OCI-LY1 (cell line): ENCODE measurements at regions not wholly inside any gene's neighbourhood (a gene's known extent, or its start where the extent isn't known, plus 50 kb on each side); places are given as distances from the start of the nearest gene placed in this dataset.
"Not testable (repeated sequence)": the region's sequence is repeated elsewhere in the genome, so short reads cannot be mapped to it uniquely, and the experiment has no call there.

Source experiments
- H2AFZ ChIP-seq: fragments of 200-600 bp; sonication (generic), shearing (Covaris generic); 2 replicates; pipeline ENCODE4 v1.6.0; 2014; ENCODE audit warnings: antibody characterized with exemption, mild to moderate bottlenecking, low read length
- H3F3A ChIP-seq: fragments of 200-600 bp; sonication (generic), shearing (Covaris generic); 2 replicates; pipeline ENCODE4 v1.6.0; 2014; ENCODE audit warnings: mild to moderate bottlenecking, antibody characterized with exemption, low read length, moderate library complexity; ENCODE audit not compliant: insufficient read depth
- H3K27ac ChIP-seq: fragments of 200-600 bp; sonication (generic); 2 replicates; pipeline ENCODE4 v1.5.1; 2014; ENCODE audit warnings: low read length, mixed run types, mild to moderate bottlenecking, low read depth; ENCODE audit not compliant: poor library complexity, severe bottlenecking
- H3K27me3 ChIP-seq: fragments of 200-600 bp; sonication (generic); 2 replicates; pipeline ENCODE4 v1.6.0; 2014; ENCODE audit warnings: antibody characterized with exemption, mild to moderate bottlenecking, low read length, moderate library complexity; ENCODE audit not compliant: insufficient read depth
- H3K36me3 ChIP-seq: fragments of 200-600 bp; sonication (generic); 2 replicates; pipeline ENCODE4 v1.6.1; 2014; ENCODE audit warnings: mild to moderate bottlenecking, antibody characterized with exemption, low read length, moderate library complexity, mixed read lengths; ENCODE audit not compliant: insufficient read depth
- H3K4me1 ChIP-seq: fragments of 200-600 bp; sonication (generic); 2 replicates; pipeline ENCODE4 v1.5.1; 2014; ENCODE audit warnings: mild to moderate bottlenecking, low read length, moderate library complexity; ENCODE audit not compliant: insufficient read depth, severe bottlenecking
- H3K4me2 ChIP-seq: fragments of 200-600 bp; sonication (generic), shearing (Covaris generic); 2 replicates; pipeline ENCODE4 v1.6.1; 2014; ENCODE audit warnings: low read length
- H3K4me3 ChIP-seq: fragments of 200-600 bp; sonication (generic); 2 replicates; pipeline ENCODE4 v1.5.1; 2014; ENCODE audit warnings: low read length, low read depth, mild to moderate bottlenecking, mixed read lengths; ENCODE audit not compliant: poor library complexity, severe bottlenecking
- H3K79me2 ChIP-seq: fragments of 200-600 bp; shearing (Covaris generic); 2 replicates; pipeline ENCODE4 v1.6.1; 2016; ENCODE audit warnings: mixed run types, low read length, mixed read lengths; ENCODE audit not compliant: insufficient read depth
- H3K9ac ChIP-seq: fragments of 200-600 bp; sonication (generic), shearing (Covaris generic); 2 replicates; pipeline ENCODE4 v1.6.1; 2014; ENCODE audit warnings: mild to moderate bottlenecking, low read length, mixed read lengths
- H3K9me2 ChIP-seq: fragments of 200-600 bp; sonication (generic), shearing (Covaris generic); 2 replicates; pipeline ENCODE4 v1.6.1; 2014; ENCODE audit warnings: low read depth, mild to moderate bottlenecking, low read length, mixed read lengths
- H3K9me3 ChIP-seq: fragments of 200-600 bp; shearing (Covaris generic); 2 replicates; pipeline ENCODE4 v1.6.1; 2014; ENCODE audit warnings: low read length, mixed read lengths
- H4K20me1 ChIP-seq: fragments of 200-600 bp; sonication (generic), shearing (Covaris generic); 2 replicates; pipeline ENCODE4 v1.6.0; 2016; ENCODE audit warnings: mild to moderate bottlenecking, low read length; ENCODE audit not compliant: insufficient read depth
- EZH2 ChIP-seq: fragments of 200-600 bp; sonication (generic), shearing (Covaris generic); IDR thresholded peaks from 2 replicates; pipeline ENCODE4 v1.8.0; 2017; ENCODE audit warnings: borderline replicate concordance, mixed run types, mild to moderate bottlenecking, antibody characterized with exemption, low read length, moderate library complexity, mixed read lengths
- TF ChIP-seq, protein P1 (sequence below): fragments of 200-600 bp; sonication (generic), shearing (Covaris generic); IDR thresholded peaks from 2 replicates; pipeline ENCODE4 v1.5.1; 2017; ENCODE audit warnings: mild to moderate bottlenecking, antibody characterized with exemption, low read length, moderate library complexity, mixed read lengths

DNA sequence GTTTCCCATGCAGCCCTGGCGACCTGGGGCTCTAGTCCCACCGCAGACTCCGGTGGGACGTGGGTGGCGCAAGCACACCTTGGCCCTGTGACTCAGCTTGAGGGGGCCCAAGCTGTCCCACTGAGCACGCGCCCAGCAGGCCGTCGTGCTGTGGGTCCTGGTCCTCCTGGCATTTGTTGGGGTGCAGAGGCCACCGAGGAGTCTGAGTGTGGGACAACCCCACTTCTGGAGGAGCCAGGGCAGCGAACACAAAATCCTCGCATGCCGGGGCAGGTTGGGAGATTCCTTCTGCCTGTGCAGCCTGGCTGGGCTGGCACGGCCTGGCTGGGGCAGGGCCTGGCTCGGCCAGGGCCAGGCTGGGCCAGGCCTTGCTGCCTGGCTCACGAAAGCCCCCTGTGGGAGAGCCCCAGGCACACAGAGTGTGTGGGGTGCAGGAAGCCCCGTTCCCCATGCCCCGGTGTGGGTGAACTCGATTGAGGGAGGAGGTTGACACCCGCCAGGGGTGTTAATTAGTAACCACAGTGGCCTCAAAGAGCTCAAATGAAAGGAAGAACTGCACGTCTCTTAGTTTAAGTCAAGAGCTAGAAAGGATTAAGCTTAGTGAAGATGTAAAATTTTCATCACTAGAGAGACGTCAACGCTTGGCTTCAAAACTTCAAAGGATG, 1808.5 kb upstream of the DEFB115 start:
- no peaks in the 10 kb centered on the region for H3F3A ChIP-seq
- H3K4me2 ChIP-seq, result no peak overlapping the region
- no peaks in the 10 kb centered on the region for H3K4me1 ChIP-seq
- H3K36me3 ChIP-seq, result no peaks in the 10 kb centered on the region
- no peak overlapping the region for H3K27ac ChIP-seq
- H2AFZ ChIP-seq, result no peak overlapping the region
- H3K9me2 ChIP-seq, result no peaks in the 10 kb centered on the region
- no peaks in the 10 kb centered on the region for H4K20me1 ChIP-seq
- H3K9ac ChIP-seq, result no peak overlapping the region
- no peak overlapping the region for H3K4me3 ChIP-seq
- no peaks in the 10 kb centered on the region for H3K79me2 ChIP-seq
- H3K9me3 ChIP-seq, result no peaks in the 10 kb centered on the region
- no peak for TF ChIP-seq EZH2
- TF ChIP-seq, protein P1, sequence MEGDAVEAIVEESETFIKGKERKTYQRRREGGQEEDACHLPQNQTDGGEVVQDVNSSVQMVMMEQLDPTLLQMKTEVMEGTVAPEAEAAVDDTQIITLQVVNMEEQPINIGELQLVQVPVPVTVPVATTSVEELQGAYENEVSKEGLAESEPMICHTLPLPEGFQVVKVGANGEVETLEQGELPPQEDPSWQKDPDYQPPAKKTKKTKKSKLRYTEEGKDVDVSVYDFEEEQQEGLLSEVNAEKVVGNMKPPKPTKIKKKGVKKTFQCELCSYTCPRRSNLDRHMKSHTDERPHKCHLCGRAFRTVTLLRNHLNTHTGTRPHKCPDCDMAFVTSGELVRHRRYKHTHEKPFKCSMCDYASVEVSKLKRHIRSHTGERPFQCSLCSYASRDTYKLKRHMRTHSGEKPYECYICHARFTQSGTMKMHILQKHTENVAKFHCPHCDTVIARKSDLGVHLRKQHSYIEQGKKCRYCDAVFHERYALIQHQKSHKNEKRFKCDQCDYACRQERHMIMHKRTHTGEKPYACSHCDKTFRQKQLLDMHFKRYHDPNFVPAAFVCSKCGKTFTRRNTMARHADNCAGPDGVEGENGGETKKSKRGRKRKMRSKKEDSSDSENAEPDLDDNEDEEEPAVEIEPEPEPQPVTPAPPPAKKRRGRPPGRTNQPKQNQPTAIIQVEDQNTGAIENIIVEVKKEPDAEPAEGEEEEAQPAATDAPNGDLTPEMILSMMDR, result no peak
- no peaks in the 10 kb centered on the region for H3K27me3 ChIP-seq

DNA sequence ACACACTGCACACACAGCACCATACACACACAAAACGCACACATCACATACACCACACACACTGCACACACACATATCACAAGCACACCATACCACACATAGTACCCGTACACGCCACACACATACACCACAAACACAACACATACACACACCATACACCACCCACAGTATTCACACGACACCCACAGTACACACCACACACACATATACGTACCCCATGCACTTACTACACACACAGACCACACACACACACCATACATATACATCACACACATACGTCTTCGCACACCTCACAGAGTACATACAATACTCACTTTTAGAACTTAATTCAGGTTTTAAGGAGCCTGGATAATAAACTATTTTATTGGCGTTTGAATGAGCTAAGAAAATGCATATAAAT, 1805.3 kb upstream of the DEFB115 start:
- TF ChIP-seq, protein P1, result no peak
- no peak for TF ChIP-seq EZH2
- Histone ChIP-seq H3F3A (no peaks in the 10 kb centered on the region), H2AFZ (no peak overlapping the region), H4K20me1 (no peaks in the 10 kb centered on the region), H3K4me2 (no peak overlapping the region), H3K36me3 (no peaks in the 10 kb centered on the region), H3K27me3 (no peaks in the 10 kb centered on the region), H3K27ac (no peak overlapping the region), H3K9ac (no peak overlapping the region), H3K9me2 (no peaks in the 10 kb centered on the region), H3K79me2 (no peaks in the 10 kb centered on the region), H3K4me3 (no peak overlapping the region), H3K4me1 (no peaks in the 10 kb centered on the region), H3K9me3 (no peaks in the 10 kb centered on the region)

DNA sequence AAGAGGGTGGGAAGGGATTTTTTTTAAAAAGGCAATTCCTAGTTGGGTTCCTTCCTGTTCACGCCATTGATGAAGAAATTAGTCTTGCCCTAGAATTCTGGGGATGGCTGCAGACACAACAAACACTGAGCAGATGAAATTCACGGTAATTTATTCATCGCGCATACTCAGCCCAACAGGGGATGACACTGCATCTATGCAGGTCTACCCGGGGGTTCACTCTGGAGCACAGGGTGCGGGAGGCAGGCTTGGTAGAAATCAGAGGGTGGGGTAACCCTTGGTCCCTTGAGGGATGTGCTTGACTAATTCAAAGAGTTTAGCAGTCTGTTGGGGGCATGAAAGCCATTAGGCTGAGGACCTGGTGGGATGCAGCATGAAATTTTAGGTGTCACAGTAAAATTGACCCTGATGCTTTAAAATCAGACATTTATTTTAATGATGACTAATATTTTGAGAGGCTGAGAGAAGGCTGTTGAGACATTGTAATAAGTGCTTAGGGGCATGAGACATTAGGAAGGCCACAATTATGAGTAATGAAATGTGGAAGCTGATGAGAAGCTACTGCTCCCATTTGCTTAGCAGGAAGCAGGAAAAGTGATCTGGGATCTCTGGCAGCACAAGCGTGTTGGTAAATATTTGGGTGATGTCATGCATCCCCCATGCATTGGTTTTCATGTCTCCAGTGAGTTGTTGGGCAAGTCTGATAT, 1800.3 kb upstream of the DEFB115 start:
- H3K4me1 ChIP-seq, H3K79me2 ChIP-seq, H2AFZ ChIP-seq, H3K4me3 ChIP-seq, H3K27ac ChIP-seq, H3F3A ChIP-seq, H3K9ac ChIP-seq, H3K9me3 ChIP-seq, H4K20me1 ChIP-seq, H3K36me3 ChIP-seq, H3K9me2 ChIP-seq, H3K27me3 ChIP-seq, H3K4me2 ChIP-seq: not testable (repeated sequence)

DNA sequence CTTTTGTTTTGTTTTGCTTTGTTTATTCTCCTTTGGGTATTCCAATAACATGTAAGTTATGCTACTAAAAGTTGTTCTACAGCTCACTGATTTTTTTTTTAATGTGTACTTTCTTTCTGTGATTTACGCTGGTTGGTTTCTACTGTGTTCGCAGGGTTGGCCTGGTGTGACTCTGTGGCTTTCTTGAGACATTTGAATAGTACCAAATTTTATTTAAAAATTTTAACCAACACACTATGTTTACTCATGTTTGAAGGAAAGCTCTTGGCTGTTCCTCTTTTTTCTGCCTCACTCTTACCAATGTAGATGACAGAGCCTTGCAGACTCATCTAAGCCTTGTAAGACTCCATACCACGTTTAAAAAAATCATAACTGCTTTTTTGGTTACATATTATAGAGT, 1784.9 kb upstream of the DEFB115 start:
- H3K4me1 ChIP-seq, result no peaks in the 10 kb centered on the region
- H3K27ac ChIP-seq, result no peak overlapping the region
- H2AFZ ChIP-seq, result no peak overlapping the region
- TF ChIP-seq EZH2, result no peak
- TF ChIP-seq, protein P1, result no peak
- H3K36me3 ChIP-seq, result no peaks in the 10 kb centered on the region
- no peaks in the 10 kb centered on the region for H3K79me2 ChIP-seq
- no peaks in the 10 kb centered on the region for H4K20me1 ChIP-seq
- H3K4me2 ChIP-seq, result no peak overlapping the region
- no peaks in the 10 kb centered on the region for H3K9me3 ChIP-seq
- no peak overlapping the region for H3K4me3 ChIP-seq
- no peaks in the 10 kb centered on the region for H3F3A ChIP-seq
- no peaks in the 10 kb centered on the region for H3K27me3 ChIP-seq
- H3K9ac ChIP-seq, result no peak overlapping the region
- no peaks in the 10 kb centered on the region for H3K9me2 ChIP-seq

DNA sequence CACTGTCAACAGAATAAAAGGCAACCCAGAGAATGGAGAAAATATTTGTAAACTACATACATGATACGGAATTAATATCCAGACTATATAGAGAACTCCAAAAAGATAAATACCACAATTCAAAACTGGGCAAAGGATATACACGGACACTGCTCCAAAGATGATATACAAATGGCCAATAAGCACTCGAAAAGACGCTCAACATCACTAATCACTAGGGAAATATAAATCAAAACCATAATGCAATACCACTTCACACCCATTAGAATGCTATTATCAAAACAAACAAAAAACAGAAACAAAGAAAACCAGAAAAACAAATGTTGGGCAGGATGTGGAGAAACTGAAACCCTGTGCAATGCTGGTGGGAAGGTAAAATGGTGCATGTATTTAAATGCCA, 1764.6 kb upstream of the DEFB115 start:
- not testable (repeated sequence) for H4K20me1 ChIP-seq, H3K4me1 ChIP-seq, H3K4me2 ChIP-seq, H3K36me3 ChIP-seq, H3K4me3 ChIP-seq, H3F3A ChIP-seq, H3K9ac ChIP-seq, H3K27me3 ChIP-seq, H3K79me2 ChIP-seq, H3K27ac ChIP-seq, H3K9me2 ChIP-seq, H2AFZ ChIP-seq, H3K9me3 ChIP-seq
